ENCODE measurements at regions not wholly inside any gene's neighbourhood (a gene's known extent, or its start where the extent isn't known, plus 50 kb on each side); places are given as distances from the start of the nearest gene placed in this dataset.

GRCh38 chr1:230011333-230012092 lies 55.5 kb upstream of the GALNT2 start:
- ChIA-PET POLR2A (ENCODE audit: low non-redundant PET) (no interaction called here), CTCF (no interaction called here)
- TF ChIP-seq, protein P1, sequence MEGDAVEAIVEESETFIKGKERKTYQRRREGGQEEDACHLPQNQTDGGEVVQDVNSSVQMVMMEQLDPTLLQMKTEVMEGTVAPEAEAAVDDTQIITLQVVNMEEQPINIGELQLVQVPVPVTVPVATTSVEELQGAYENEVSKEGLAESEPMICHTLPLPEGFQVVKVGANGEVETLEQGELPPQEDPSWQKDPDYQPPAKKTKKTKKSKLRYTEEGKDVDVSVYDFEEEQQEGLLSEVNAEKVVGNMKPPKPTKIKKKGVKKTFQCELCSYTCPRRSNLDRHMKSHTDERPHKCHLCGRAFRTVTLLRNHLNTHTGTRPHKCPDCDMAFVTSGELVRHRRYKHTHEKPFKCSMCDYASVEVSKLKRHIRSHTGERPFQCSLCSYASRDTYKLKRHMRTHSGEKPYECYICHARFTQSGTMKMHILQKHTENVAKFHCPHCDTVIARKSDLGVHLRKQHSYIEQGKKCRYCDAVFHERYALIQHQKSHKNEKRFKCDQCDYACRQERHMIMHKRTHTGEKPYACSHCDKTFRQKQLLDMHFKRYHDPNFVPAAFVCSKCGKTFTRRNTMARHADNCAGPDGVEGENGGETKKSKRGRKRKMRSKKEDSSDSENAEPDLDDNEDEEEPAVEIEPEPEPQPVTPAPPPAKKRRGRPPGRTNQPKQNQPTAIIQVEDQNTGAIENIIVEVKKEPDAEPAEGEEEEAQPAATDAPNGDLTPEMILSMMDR (conservative IDR thresholded peaks at IDR 0.05; ENCODE audit: low read depth), result no peak

DNA sequence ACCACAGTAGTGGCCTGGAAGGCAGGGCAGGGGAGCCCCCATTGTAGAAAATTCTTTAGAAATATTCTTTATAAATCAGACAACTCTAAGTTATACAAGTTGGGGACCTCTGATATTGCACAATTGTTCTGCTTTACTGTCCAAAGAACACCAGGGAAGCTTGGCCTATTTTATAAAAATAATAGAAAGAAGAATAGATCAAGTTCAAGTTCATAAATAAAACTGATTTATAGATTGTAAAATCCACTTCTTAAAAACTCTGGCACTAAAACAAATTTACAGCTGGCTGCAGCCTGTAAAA lies 55.0 kb upstream of the GALNT2 start:
- DNase-seq (ENCODE audit: low spot score), result no peak
- TF ChIP-seq, protein P1 (conservative IDR thresholded peaks at IDR 0.05; ENCODE audit: low read depth), result no peak
- ChIA-PET CTCF (no interaction called here), POLR2A (ENCODE audit: low non-redundant PET) (no interaction called here)
- no peak overlapping the region for H3K27ac ChIP-seq

More at GRCh38 chr1:230011333-230012092, 55.5 kb upstream of the GALNT2 start:
- DNase-seq (ENCODE audit: low spot score), result no peak
- H3K27ac ChIP-seq, result no peak overlapping the region

DNA sequence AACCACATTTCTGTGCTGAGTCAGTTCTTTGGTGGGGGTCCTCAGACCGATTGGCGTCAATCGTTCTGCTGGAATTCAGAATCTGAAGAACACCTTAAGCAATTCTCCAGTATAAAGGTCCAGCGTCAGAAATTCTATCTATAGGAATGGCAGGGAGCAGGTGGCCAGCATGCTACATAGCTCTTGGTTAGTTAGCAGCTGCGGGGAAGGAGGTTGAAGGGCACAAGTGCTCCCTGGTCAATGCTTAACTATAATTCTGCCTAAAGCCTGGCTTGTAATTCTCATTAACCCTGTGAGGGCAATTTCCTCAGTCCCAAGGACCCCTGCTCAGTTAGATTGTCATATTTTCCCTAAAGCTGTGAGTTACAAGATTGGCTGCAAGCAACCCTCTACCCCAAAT lies 54.3 kb upstream of the GALNT2 start:
- DNase-seq (ENCODE audit: low spot score), result no peak
- TF ChIP-seq, protein P1 (conservative IDR thresholded peaks at IDR 0.05; ENCODE audit: low read depth), result no peak
- H3K27ac ChIP-seq, result no peak overlapping the region
- ChIA-PET POLR2A (ENCODE audit: low non-redundant PET) (no interaction called here), CTCF (no interaction called here)

- TF ChIP-seq, protein P1 (conservative IDR thresholded peaks at IDR 0.05; ENCODE audit: low read depth), result no peak
- ChIA-PET POLR2A (ENCODE audit: low non-redundant PET) (no interaction called here), CTCF (no interaction called here)
Observed at GRCh38 chr1:230016159-230016558, 50.9 kb upstream of the GALNT2 start.

More at GRCh38 chr1:230016159-230016558, 50.9 kb upstream of the GALNT2 start:
- no peak for DNase-seq (ENCODE audit: low spot score)
- no peak overlapping the region for H3K27ac ChIP-seq
